ENCODE measurements at regions not wholly inside any gene's neighbourhood (a gene's known extent, or its start where the extent isn't known, plus 50 kb on each side); places are given as distances from the start of the nearest gene placed in this dataset.

DNA sequence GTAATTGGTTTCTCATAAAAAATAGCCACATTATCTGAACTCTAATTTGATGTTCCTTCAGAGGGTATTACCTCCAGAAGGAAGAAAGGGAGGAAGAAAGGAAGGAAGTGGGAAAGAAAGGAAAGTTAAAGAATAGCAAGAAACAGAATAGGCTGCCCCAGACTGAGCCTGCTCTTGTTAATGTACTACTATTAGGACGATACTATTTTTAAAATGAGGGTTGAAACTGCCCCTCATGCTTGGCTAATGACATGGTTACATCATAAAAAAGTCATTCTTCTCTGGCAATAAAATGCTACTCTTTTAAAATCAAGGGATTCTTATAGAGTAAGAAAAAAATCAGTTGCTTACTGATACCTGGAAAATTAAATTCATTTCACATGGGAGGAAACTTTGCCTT is 253.0 kb downstream of the KTN1 start:
- H3K9me3 ChIP-seq (ENCODE audit: control insufficient read depth, insufficient read depth, low read depth, low read length) = no peaks in the 10 kb centered on the region
- TF ChIP-seq, protein P1, sequence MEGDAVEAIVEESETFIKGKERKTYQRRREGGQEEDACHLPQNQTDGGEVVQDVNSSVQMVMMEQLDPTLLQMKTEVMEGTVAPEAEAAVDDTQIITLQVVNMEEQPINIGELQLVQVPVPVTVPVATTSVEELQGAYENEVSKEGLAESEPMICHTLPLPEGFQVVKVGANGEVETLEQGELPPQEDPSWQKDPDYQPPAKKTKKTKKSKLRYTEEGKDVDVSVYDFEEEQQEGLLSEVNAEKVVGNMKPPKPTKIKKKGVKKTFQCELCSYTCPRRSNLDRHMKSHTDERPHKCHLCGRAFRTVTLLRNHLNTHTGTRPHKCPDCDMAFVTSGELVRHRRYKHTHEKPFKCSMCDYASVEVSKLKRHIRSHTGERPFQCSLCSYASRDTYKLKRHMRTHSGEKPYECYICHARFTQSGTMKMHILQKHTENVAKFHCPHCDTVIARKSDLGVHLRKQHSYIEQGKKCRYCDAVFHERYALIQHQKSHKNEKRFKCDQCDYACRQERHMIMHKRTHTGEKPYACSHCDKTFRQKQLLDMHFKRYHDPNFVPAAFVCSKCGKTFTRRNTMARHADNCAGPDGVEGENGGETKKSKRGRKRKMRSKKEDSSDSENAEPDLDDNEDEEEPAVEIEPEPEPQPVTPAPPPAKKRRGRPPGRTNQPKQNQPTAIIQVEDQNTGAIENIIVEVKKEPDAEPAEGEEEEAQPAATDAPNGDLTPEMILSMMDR (conservative IDR thresholded peaks at IDR 0.05 in 1 of 2, IDR thresholded peaks at IDR 0.05 in 1 of 2; ENCODE audit: low read depth in 1 of 2, low read length in 2 of 2) = no peak
- TF ChIP-seq EZH2 (IDR thresholded peaks at IDR 0.05; ENCODE audit: low read length, missing control alignments) = no peak
- no peak overlapping the region for H3K4me2 ChIP-seq (ENCODE audit: extremely low read depth, insufficient read depth, low read length)
- H3K4me1 ChIP-seq (ENCODE audit: control insufficient read depth, extremely low read depth, insufficient read depth, low read length) = peaks cover 3% of the 10 kb centered on the region
- H3K27ac ChIP-seq (ENCODE audit: insufficient read depth, low read length) = no peak overlapping the region
- H3K9ac ChIP-seq (ENCODE audit: insufficient read depth, low read length) = no peak overlapping the region
- no peaks in the 10 kb centered on the region for H3K27me3 ChIP-seq (ENCODE audit: control insufficient read depth, insufficient read depth, low read length)
- no peaks in the 10 kb centered on the region for H3K79me2 ChIP-seq (ENCODE audit: control insufficient read depth, insufficient read depth, low read length)
- H3K36me3 ChIP-seq (ENCODE audit: control insufficient read depth, insufficient read depth, low read length) = no peaks in the 10 kb centered on the region
- H4K20me1 ChIP-seq (ENCODE audit: control insufficient read depth, extremely low read depth, insufficient read depth, low read length) = no peaks in the 10 kb centered on the region
- DNase-seq (ENCODE audit: low read depth in 2 of 2) = no peak
- no peak overlapping the region for H3K4me3 ChIP-seq (replicated peaks in 1 of 4; ENCODE audit: control extremely low read depth in 1 of 4, insufficient read depth in 1 of 4, low read depth in 3 of 4, low read length in 4 of 4)
- H2AFZ ChIP-seq (ENCODE audit: low read length) = no peak overlapping the region

DNA sequence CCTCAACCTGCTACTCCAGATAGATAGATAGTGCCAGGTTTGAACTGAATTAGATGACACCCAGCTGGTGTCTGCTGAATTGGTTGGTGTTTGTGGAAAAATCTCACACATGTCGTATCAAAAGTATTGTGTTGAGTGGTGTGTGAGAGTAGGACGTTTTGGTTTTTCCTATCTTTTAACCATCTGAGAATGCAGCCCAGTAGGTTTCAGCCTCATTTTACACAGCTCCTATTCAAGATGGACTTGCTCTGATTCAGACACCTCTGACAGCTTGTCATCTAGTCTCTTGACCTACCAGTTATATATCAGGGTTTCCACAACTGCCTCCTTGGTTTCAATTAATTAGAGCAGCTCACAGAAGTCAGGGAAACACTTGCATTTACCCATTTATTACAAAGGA is 254.4 kb downstream of the KTN1 start:
- Histone ChIP-seq H3K4me1 (ENCODE audit: control insufficient read depth, extremely low read depth, insufficient read depth, low read length) (peaks cover 3% of the 10 kb centered on the region), H3K9ac (ENCODE audit: insufficient read depth, low read length) (no peak overlapping the region), H3K79me2 (ENCODE audit: control insufficient read depth, insufficient read depth, low read length) (no peaks in the 10 kb centered on the region), H3K27me3 (ENCODE audit: control insufficient read depth, insufficient read depth, low read length) (no peaks in the 10 kb centered on the region), H3K9me3 (ENCODE audit: control insufficient read depth, insufficient read depth, low read depth, low read length) (no peaks in the 10 kb centered on the region), H3K4me2 (ENCODE audit: extremely low read depth, insufficient read depth, low read length) (no peak overlapping the region), H2AFZ (ENCODE audit: low read length) (no peak overlapping the region), H3K4me3 (replicated peaks in 1 of 4; ENCODE audit: control extremely low read depth in 1 of 4, insufficient read depth in 1 of 4, low read depth in 3 of 4, low read length in 4 of 4) (no peak overlapping the region), H4K20me1 (ENCODE audit: control insufficient read depth, extremely low read depth, insufficient read depth, low read length) (no peaks in the 10 kb centered on the region), H3K27ac (ENCODE audit: insufficient read depth, low read length) (no peak overlapping the region), H3K36me3 (ENCODE audit: control insufficient read depth, insufficient read depth, low read length) (no peaks in the 10 kb centered on the region)
- TF ChIP-seq, protein P1 (conservative IDR thresholded peaks at IDR 0.05 in 1 of 2, IDR thresholded peaks at IDR 0.05 in 1 of 2; ENCODE audit: low read depth in 1 of 2, low read length in 2 of 2) = no peak
- no peak for TF ChIP-seq EZH2 (IDR thresholded peaks at IDR 0.05; ENCODE audit: low read length, missing control alignments)
- DNase-seq (ENCODE audit: low read depth in 2 of 2) = no peak

DNA sequence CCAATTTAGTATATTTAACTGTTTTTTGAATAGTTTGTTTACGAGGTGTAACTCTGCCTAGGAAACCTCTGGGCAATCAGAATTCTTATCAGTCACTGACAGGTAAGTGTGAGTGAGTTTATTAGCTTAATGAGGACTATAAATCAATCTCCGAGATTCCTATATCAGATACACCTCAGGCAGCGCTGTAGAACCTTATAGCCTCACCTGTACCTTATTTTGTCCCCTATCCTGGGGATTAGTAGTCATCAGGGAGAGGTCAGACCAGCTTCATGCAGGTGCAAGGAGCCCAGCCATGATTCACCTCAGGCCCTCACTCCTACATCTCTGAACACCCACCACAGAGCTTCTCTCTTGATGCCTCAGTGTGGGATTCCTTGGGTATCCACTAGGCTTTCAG is 256.0 kb downstream of the KTN1 start:
- no peaks in the 10 kb centered on the region for H4K20me1 ChIP-seq (ENCODE audit: control insufficient read depth, extremely low read depth, insufficient read depth, low read length)
- no peaks in the 10 kb centered on the region for H3K79me2 ChIP-seq (ENCODE audit: control insufficient read depth, insufficient read depth, low read length)
- H3K4me3 ChIP-seq (replicated peaks in 1 of 4; ENCODE audit: control extremely low read depth in 1 of 4, insufficient read depth in 1 of 4, low read depth in 3 of 4, low read length in 4 of 4) = no peak overlapping the region
- no peak overlapping the region for H2AFZ ChIP-seq (ENCODE audit: low read length)
- H3K9ac ChIP-seq (ENCODE audit: insufficient read depth, low read length) = no peak overlapping the region
- no peaks in the 10 kb centered on the region for H3K9me3 ChIP-seq (ENCODE audit: control insufficient read depth, insufficient read depth, low read depth, low read length)
- peaks cover 3% of the 10 kb centered on the region for H3K4me1 ChIP-seq (ENCODE audit: control insufficient read depth, extremely low read depth, insufficient read depth, low read length)
- H3K27ac ChIP-seq (ENCODE audit: insufficient read depth, low read length) = no peak overlapping the region
- no peaks in the 10 kb centered on the region for H3K36me3 ChIP-seq (ENCODE audit: control insufficient read depth, insufficient read depth, low read length)
- no peaks in the 10 kb centered on the region for H3K27me3 ChIP-seq (ENCODE audit: control insufficient read depth, insufficient read depth, low read length)
- H3K4me2 ChIP-seq (ENCODE audit: extremely low read depth, insufficient read depth, low read length) = no peak overlapping the region
- TF ChIP-seq, protein P1 (conservative IDR thresholded peaks at IDR 0.05 in 1 of 2, IDR thresholded peaks at IDR 0.05 in 1 of 2; ENCODE audit: low read depth in 1 of 2, low read length in 2 of 2) = no peak
- TF ChIP-seq EZH2 (IDR thresholded peaks at IDR 0.05; ENCODE audit: low read length, missing control alignments) = no peak
- DNase-seq (ENCODE audit: low read depth in 2 of 2) = no peak
